Gastrocnemius medialis (tissue), 4 donors: ENCODE measurements at regions not wholly inside any gene's neighbourhood (a gene's known extent, or its start where the extent isn't known, plus 50 kb on each side); places are given as distances from the start of the nearest gene placed in this dataset.

Experiments used
- ATAC-seq, 2 donors: fragments of 150-250 bp; one replicate each; pipeline ENCODE4 v1.9.1; 2016
- DNase-seq, 2 donors: peaks; one replicate each; pipeline ENCODE4 v3.0.0-alpha.2; 2019
- H3K27ac ChIP-seq, 4 donors: fragments of 200-600 bp; sonication (generic); 1 replicate in 1 of 4; 2 replicates in 3 of 4; pipeline ENCODE4 v1.5.1; 2016 to 2018; ENCODE audit warnings: mild to moderate bottlenecking in 2 of 4, moderate library complexity in 1 of 4
- H3K27me3 ChIP-seq, 3 donors: fragments of 200-600 bp; sonication (generic) in 2 of 3; 1 replicate in 1 of 3; 2 replicates in 2 of 3; pipeline versions ENCODE4 v1.5.1 to v1.6.0; 2016 to 2019; ENCODE audit warnings: mild to moderate bottlenecking in 1 of 3, moderate library complexity in 1 of 3
- H3K36me3 ChIP-seq, 2 donors: fragments of 200-600 bp; sonication (generic) in 1 of 2; one replicate each; pipeline ENCODE4 v1.5.1; 2017 to 2018
- H3K4me1 ChIP-seq, 2 donors: fragments of 200-600 bp; sonication (generic) in 1 of 2; one replicate each; pipeline ENCODE4 v1.5.1; 2016 to 2017; ENCODE audit warnings: mild to moderate bottlenecking in 2 of 2
- H3K4me3 ChIP-seq, 4 donors: fragments of 200-600 bp; sonication (generic) in 3 of 4; 1 replicate in 1 of 4; 2 replicates in 3 of 4; pipeline ENCODE4 v1.5.1; 2016 to 2019; ENCODE audit warnings: mild to moderate bottlenecking in 2 of 4
- H3K9me3 ChIP-seq, 3 donors: fragments of 200-600 bp; sonication (generic) in 2 of 3; 1 replicate in 1 of 3; 2 replicates in 2 of 3; pipeline ENCODE4 v1.5.1; 2016 to 2019
- CTCF ChIP-seq, 5 experiments: fragments of 450-650 bp in 3 of 5; fragments of 200-600 bp in 2 of 5; sonication (generic) in 2 of 5; IDR thresholded peaks in 4 of 5; conservative IDR thresholded peaks in 1 of 5; 1 replicate in 4 of 5; 2 replicates in 1 of 5; pipeline ENCODE4 v1.5.1; 2016 to 2019; ENCODE audit warnings: antibody characterized with exemption in 5 of 5, mild to moderate bottlenecking in 3 of 5, moderate library complexity in 3 of 5
- POLR2A ChIP-seq, 2 donors: fragments of 450-650 bp; IDR thresholded peaks; one replicate each; pipeline ENCODE4 v1.6.1; 2017; ENCODE audit warnings: antibody characterized with exemption in 2 of 2, mild to moderate bottlenecking in 2 of 2, moderate library complexity in 2 of 2
- in situ Hi-C, 4 donors: fragments of 200-750 bp; cut with MboI; loops; one replicate each; pipeline versions ENCODE4 v1.15.0 to v1.8.0; 2017; ENCODE audit warnings: low sequenced_read_pairs in 4 of 4
- intact Hi-C: fragments of 100-400 bp; cut with DNase I; formaldehyde crosslinking; loops from one replicate; pipeline ENCODE4 v1.15.1; 2023; ENCODE audit warnings: low total_unique reads

- TF ChIP-seq POLR2A (IDR thresholded peaks at IDR 0.05) (no peak), CTCF (IDR thresholded peaks at IDR 0.05 in 4 of 5, conservative IDR thresholded peaks at IDR 0.05 in 1 of 5) (no peak)
- no peaks in the 10 kb centered on the region for H3K36me3 ChIP-seq
- H3K9me3 ChIP-seq, result no peaks in the 10 kb centered on the region
- H3K4me1 ChIP-seq, result peaks cover 18 to 22% of the 10 kb centered on the region in 2 donors
- peak in 1 of 2 donors; percentile 54 for DNase-seq
- intact Hi-C loops (loop anchor here (5.0 kb wide), 1 partner anchor 41 kb away; no protein-coding TSS in a partner anchor), in situ Hi-C loops (loop anchor here (25.0 kb wide), 1 partner anchor 279 kb away; the partner anchor contains the start of gene GADD45G (in 4 of the 4))
- H3K27ac ChIP-seq, result peak overlapping the region in 3 of 4 donors; percentile 29 to 60 (median 59)
- ATAC-seq, result peak; percentile 91 to 96
- no peak overlapping the region for H3K4me3 ChIP-seq
- no peaks in the 10 kb centered on the region for H3K27me3 ChIP-seq
Measured at GRCh38 chr9:89891591-89892304, 286.9 kb downstream of the GADD45G start.

GRCh38 chr9:89892920-89893319 is 288.1 kb downstream of the GADD45G start:
- in situ Hi-C loops, result loop anchor here (25.0 kb wide), 1 partner anchor 281 kb away; the partner anchor contains the start of gene GADD45G (in 4 of the 4)

GRCh38 chr9:89893886-89894285 is 289.1 kb downstream of the GADD45G start:
- DNase-seq, result no peak
- no peak for TF ChIP-seq POLR2A (IDR thresholded peaks at IDR 0.05)
- H3K4me3 ChIP-seq, result no peak overlapping the region
- no peak for ATAC-seq
- H3K27ac ChIP-seq, result no peak overlapping the region
- peaks cover 12 to 16% of the 10 kb centered on the region in 2 donors for H3K4me1 ChIP-seq
- H3K36me3 ChIP-seq, result no peaks in the 10 kb centered on the region
- intact Hi-C loops (loop anchor here (5.0 kb wide), 1 partner anchor 38 kb away; no protein-coding TSS in a partner anchor), in situ Hi-C loops (loop anchor here (25.0 kb wide), 1 partner anchor 282 kb away; the partner anchor contains the start of gene GADD45G (in 4 of the 4))
- no peaks in the 10 kb centered on the region for H3K27me3 ChIP-seq
- no peaks in the 10 kb centered on the region for H3K9me3 ChIP-seq

More at GRCh38 chr9:89892920-89893319, 288.1 kb downstream of the GADD45G start:
- no peak for DNase-seq
- Histone ChIP-seq H3K27ac (no peak overlapping the region), H3K4me1 (peaks cover 12 to 16% of the 10 kb centered on the region in 2 donors), H3K9me3 (no peaks in the 10 kb centered on the region), H3K36me3 (no peaks in the 10 kb centered on the region), H3K27me3 (no peaks in the 10 kb centered on the region), H3K4me3 (no peak overlapping the region)
- TF ChIP-seq CTCF (IDR thresholded peaks at IDR 0.05 in 4 of 5, conservative IDR thresholded peaks at IDR 0.05 in 1 of 5), result no peak
- TF ChIP-seq POLR2A (IDR thresholded peaks at IDR 0.05), result no peak
- no peak for ATAC-seq
- intact Hi-C loops, result loop anchor here (5.0 kb wide), 1 partner anchor 39 kb away; no protein-coding TSS in a partner anchor

GRCh38 chr9:89896806-89897340 is 292.1 kb downstream of the GADD45G start:
- Histone ChIP-seq H3K27ac (no peak overlapping the region), H3K36me3 (no peaks in the 10 kb centered on the region), H3K4me3 (no peak overlapping the region), H3K9me3 (no peaks in the 10 kb centered on the region), H3K4me1 (peaks cover 7 to 8% of the 10 kb centered on the region in 2 donors), H3K27me3 (no peaks in the 10 kb centered on the region)
- in situ Hi-C loops, result loop anchor here (25.0 kb wide), 1 partner anchor 285 kb away; the partner anchor contains the start of gene GADD45G (in 4 of the 4)
- intact Hi-C loops, result no loop called here
- no peak for TF ChIP-seq CTCF (IDR thresholded peaks at IDR 0.05 in 4 of 5, conservative IDR thresholded peaks at IDR 0.05 in 1 of 5)
- TF ChIP-seq POLR2A (IDR thresholded peaks at IDR 0.05), result no peak
- no peak for ATAC-seq
- DNase-seq, result no peak

- no peak for TF ChIP-seq POLR2A (IDR thresholded peaks at IDR 0.05)
- no peak for TF ChIP-seq CTCF (IDR thresholded peaks at IDR 0.05 in 4 of 5, conservative IDR thresholded peaks at IDR 0.05 in 1 of 5)
- H3K27ac ChIP-seq, result no peak overlapping the region
- no peak for ATAC-seq
- peaks cover 10% of the 10 kb centered on the region in 2 donors for H3K4me1 ChIP-seq
- no peak overlapping the region for H3K4me3 ChIP-seq
- intact Hi-C loops, result no loop called here
- no peaks in the 10 kb centered on the region for H3K27me3 ChIP-seq
- in situ Hi-C loops, result loop anchor here (25.0 kb wide), 1 partner anchor 287 kb away; the partner anchor contains the start of gene GADD45G (in 4 of the 4)
- H3K36me3 ChIP-seq, result no peaks in the 10 kb centered on the region
- DNase-seq, result no peak
- H3K9me3 ChIP-seq, result no peaks in the 10 kb centered on the region
Measured at GRCh38 chr9:89899573-89899972, 294.8 kb downstream of the GADD45G start.
